Posterior vena cava (tissue), 2 donors: ENCODE measurements at regions not wholly inside any gene's neighbourhood (a gene's known extent, or its start where the extent isn't known, plus 50 kb on each side); places are given as distances from the start of the nearest gene placed in this dataset.
"Not testable (repeated sequence)": the region's sequence is repeated elsewhere in the genome, so short reads cannot be mapped to it uniquely, and the experiment has no call there.

ENCODE experiments used
- DNase-seq: peaks from one replicate; pipeline ENCODE4 v3.0.0-alpha.2; 2020; ENCODE audit warnings: low spot score
- intact Hi-C, 2 donors: fragments of 100-400 bp; cut with DNase I; formaldehyde crosslinking; loops; one replicate each; pipeline versions ENCODE4 v1.14.1 to v1.14.2; 2022 to 2023
- donor health status: DM: yes; HTN: yes; CAD: no.
- donor health status: DM: yes; HTN: yes; CAD: no.

- DNase-seq: no peak
- intact Hi-C loops: no loop called here
Measured at GRCh38 chr10:8323428-8324054, 269.1 kb downstream of the GATA3 start.

- no peak for DNase-seq
- intact Hi-C loops: loop anchor here in 1 of 2 donors (5.0 kb wide), 1 partner anchor 473 kb away; no protein-coding TSS in a partner anchor
Measured at GRCh38 chr10:8325024-8325980, 270.8 kb downstream of the GATA3 start.

GRCh38 chr10:8326396-8327139 is 272.1 kb downstream of the GATA3 start:
- intact Hi-C loops: loop anchor here in 1 of 2 donors (5.0 kb wide), 1 partner anchor 474 kb away; no protein-coding TSS in a partner anchor
- DNase-seq: no peak

- intact Hi-C loops: loop anchor here in 1 of 2 donors (5.0 kb wide), 1 partner anchor 475 kb away; no protein-coding TSS in a partner anchor
- no peak for DNase-seq
Measured at GRCh38 chr10:8327140-8327423, 272.6 kb downstream of the GATA3 start.

- intact Hi-C loops: no loop called here
Measured at GRCh38 chr10:8331387-8331786, 276.9 kb downstream of the GATA3 start.

GRCh38 chr10:8331896-8332729 is 277.6 kb downstream of the GATA3 start:
- intact Hi-C loops: no loop called here
- DNase-seq: peak; percentile 84

More at GRCh38 chr10:8331387-8331786, 276.9 kb downstream of the GATA3 start:
- DNase-seq: no peak

- DNase-seq: no peak
- intact Hi-C loops: no loop called here
Measured at GRCh38 chr10:8332730-8333111, 278.2 kb downstream of the GATA3 start.

GRCh38 chr10:8334631-8335030 is 280.1 kb downstream of the GATA3 start:
- intact Hi-C loops: no loop called here
- no peak for DNase-seq

GRCh38 chr10:8336629-8337331 is 282.3 kb downstream of the GATA3 start:
- DNase-seq: no peak
- intact Hi-C loops: no loop called here

GRCh38 chr10:8337332-8337651 is 282.8 kb downstream of the GATA3 start:
- DNase-seq: no peak
- intact Hi-C loops: no loop called here

GRCh38 chr10:8338177-8338766 is 283.8 kb downstream of the GATA3 start:
- DNase-seq: no peak
- intact Hi-C loops: no loop called here

GRCh38 chr10:8344756-8345155 is 290.3 kb downstream of the GATA3 start:
- DNase-seq: no peak
- intact Hi-C loops: no loop called here

GRCh38 chr10:8346861-8347260 is 292.4 kb downstream of the GATA3 start:
- no peak for DNase-seq
- intact Hi-C loops: no loop called here

GRCh38 chr10:8347614-8348013 is 293.1 kb downstream of the GATA3 start:
- intact Hi-C loops, DNase-seq: not testable (repeated sequence)

- no peak for DNase-seq
- intact Hi-C loops: no loop called here
Measured at GRCh38 chr10:8349610-8350249, 295.2 kb downstream of the GATA3 start.

- intact Hi-C loops: no loop called here
Measured at GRCh38 chr10:8350250-8350967, 295.9 kb downstream of the GATA3 start.

More at GRCh38 chr10:8350250-8350967, 295.9 kb downstream of the GATA3 start:
- no peak for DNase-seq
